Endothelial cell of umbilical vein (primary cell): ENCODE measurements at regions not wholly inside any gene's neighbourhood (a gene's known extent, or its start where the extent isn't known, plus 50 kb on each side); places are given as distances from the start of the nearest gene placed in this dataset.

Source experiments
- BruUV-seq: library from RNA; stranded (reverse); fragments of 400-500 nt; replicated peaks from 2 replicates; lab custom pipeline; 2021; lab: Mats Ljungman, UMichigan
- CTCF ChIA-PET: fragments of 300-600, 350-600 bp; sonication (Branson Sonifier 250); formaldehyde crosslinking; loops from one replicate; lab custom pipeline; 2021; ENCODE audit warnings: antibody characterized with exemption, inconsistent platforms; lab: Charles Lee
- POLR2A ChIA-PET: fragments of 300-600, 350-600 bp; sonication (Branson Sonifier 250); formaldehyde crosslinking; loops from one replicate; lab custom pipeline; 2021; ENCODE audit warnings: antibody characterized with exemption, inconsistent platforms; lab: Charles Lee
- DNase-seq: peaks from one replicate; pipeline ENCODE4 v3.0.0-alpha.2; 2011; ENCODE audit warnings: low read depth, low spot score
- FAIRE-seq: peaks from 2 replicates; lab custom pipeline; 2011; peaks lifted over from hg19 to GRCh38; lab: Jason Lieb, UNC
- H2AFZ ChIP-seq: 2 replicates; pipeline ENCODE4 v1.6.0; 2012; ENCODE audit warnings: low read depth, low read length, control low read depth, inconsistent platforms
- H3K27ac ChIP-seq: 2 replicates; pipeline ENCODE4 v1.5.1; 2011; ENCODE audit warnings: low read depth, mild to moderate bottlenecking, control low read depth, low read length, moderate library complexity; ENCODE audit not compliant: insufficient read depth
- H3K27me3 ChIP-seq, 2 experiments: 2 replicates each; pipeline versions ENCODE4 v1.6.0 to v1.6.1; 2011; ENCODE audit warnings: low read length in 2 of 2, mixed read lengths in 1 of 2; ENCODE audit not compliant: control insufficient read depth in 2 of 2, insufficient read depth in 2 of 2
- H3K36me3 ChIP-seq, 2 experiments: 2 replicates in 1 of 2; 3 replicates in 1 of 2; pipeline ENCODE4 v1.5.1; 2011; ENCODE audit warnings: low read length in 2 of 2, mild to moderate bottlenecking in 1 of 2, moderate library complexity in 1 of 2; ENCODE audit not compliant: control insufficient read depth in 2 of 2, insufficient read depth in 2 of 2; ENCODE audit errors: extremely low read depth in 1 of 2
- H3K4me1 ChIP-seq: 3 replicates; pipeline ENCODE4 v1.5.1; 2011; ENCODE audit warnings: mild to moderate bottlenecking, low read length; ENCODE audit not compliant: control insufficient read depth, insufficient read depth; ENCODE audit errors: extremely low read depth
- H3K4me2 ChIP-seq: 2 replicates; pipeline ENCODE4 v1.6.1; 2011; ENCODE audit warnings: low read length, control low read depth, mixed read lengths; ENCODE audit not compliant: insufficient read depth
- H3K4me3 ChIP-seq, 3 experiments: fragments of 200-600 bp in 1 of 3; sonication (generic), shearing (Covaris generic) in 1 of 3; replicated peaks in 1 of 3; 2 replicates each; pipeline ENCODE4 v1.5.1; 2011 to 2016; ENCODE audit warnings: control low read depth in 3 of 3, low read length in 3 of 3, mild to moderate bottlenecking in 2 of 3, inconsistent platforms in 1 of 3, low read depth in 1 of 3, moderate library complexity in 1 of 3; ENCODE audit not compliant: insufficient read depth in 1 of 3
- H3K79me2 ChIP-seq: 2 replicates; pipeline ENCODE4 v1.6.0; 2012; ENCODE audit warnings: low read length, inconsistent platforms; ENCODE audit not compliant: control insufficient read depth, insufficient read depth
- H3K9ac ChIP-seq: replicated peaks from 2 replicates; pipeline ENCODE3; 2011; ENCODE audit warnings: low read length, control low read depth; ENCODE audit not compliant: insufficient read depth; ENCODE audit errors: extremely low read depth
- H3K9me1 ChIP-seq: replicated peaks from 3 replicates; pipeline ENCODE4 v1.6.0; 2011; ENCODE audit warnings: mild to moderate bottlenecking, low read length; ENCODE audit not compliant: control insufficient read depth, insufficient read depth; ENCODE audit errors: extremely low read depth
- H3K9me3 ChIP-seq: replicated peaks from 2 replicates; pipeline ENCODE4 v1.5.1; 2012; ENCODE audit warnings: low read length, inconsistent platforms; ENCODE audit not compliant: control insufficient read depth, insufficient read depth
- H4K20me1 ChIP-seq: replicated peaks from 2 replicates; pipeline ENCODE3; 2011; ENCODE audit warnings: mild to moderate bottlenecking, low read length; ENCODE audit not compliant: control insufficient read depth, insufficient read depth; ENCODE audit errors: extremely low read depth
- EZH2 ChIP-seq: IDR thresholded peaks from 2 replicates; pipeline ENCODE4 v1.6.1; 2012; ENCODE audit warnings: borderline replicate concordance, low read depth, mild to moderate bottlenecking, moderate library complexity, low read length, inconsistent platforms; ENCODE audit not compliant: severe bottlenecking
- FOS ChIP-seq: IDR thresholded peaks from 2 replicates; pipeline ENCODE4 v1.6.1; 2011; ENCODE audit warnings: mild to moderate bottlenecking, low read length, moderate library complexity, borderline replicate concordance; ENCODE audit not compliant: insufficient read depth
- GATA2 ChIP-seq: IDR thresholded peaks from 2 replicates; pipeline ENCODE4 v1.7.0; 2011; ENCODE audit warnings: low read depth, mild to moderate bottlenecking, moderate library complexity, mixed read lengths, low read length; ENCODE audit not compliant: insufficient read length, insufficient read depth
- JUN ChIP-seq: IDR thresholded peaks from 2 replicates; pipeline ENCODE4 v1.6.1; 2011; ENCODE audit warnings: borderline replicate concordance, low read depth; ENCODE audit not compliant: insufficient read length, insufficient read depth
- MYC ChIP-seq: IDR thresholded peaks from one replicate; pipeline ENCODE4 v1.6.1; 2011; ENCODE audit warnings: mild to moderate bottlenecking, low read depth, low read length
- POLR2A ChIP-seq: IDR thresholded peaks from 2 replicates; pipeline ENCODE4 v1.6.1; 2012; ENCODE audit warnings: low read depth, mild to moderate bottlenecking, control low read depth, low read length
- POLR2AphosphoS5 ChIP-seq: IDR thresholded peaks from 2 replicates; pipeline ENCODE4 v1.6.1; 2012; ENCODE audit warnings: low read depth, mild to moderate bottlenecking, control low read depth, low read length, moderate library complexity; ENCODE audit not compliant: insufficient read depth
- dilution Hi-C: fragments of 300-500 bp; cut with MboI; formaldehyde crosslinking; loops from one replicate; pipeline ENCODE4 v1.15.0; 2019; ENCODE audit warnings: low sequenced_read_pairs; ENCODE audit not compliant: extremely low pct_ligation_motif_present
- intact Hi-C: fragments of 100-400 bp; cut with micrococcal nuclease; formaldehyde crosslinking; loops from one replicate; pipeline ENCODE4 v1.10.0; 2022
- TF ChIP-seq, protein P1 (sequence below): IDR thresholded peaks from 2 replicates; pipeline ENCODE4 v1.6.1; 2011; ENCODE audit not compliant: insufficient read depth, insufficient read length
- TF ChIP-seq, protein P2 (sequence below), 2 donors: IDR thresholded peaks; 1 replicate in 1 of 2; 2 replicates in 1 of 2; pipeline ENCODE4 v1.5.1; 2011; ENCODE audit warnings: low read length in 2 of 2, mild to moderate bottlenecking in 2 of 2, moderate library complexity in 2 of 2, control low read depth in 1 of 2, inconsistent platforms in 1 of 2, low read depth in 1 of 2; ENCODE audit not compliant: insufficient read depth in 1 of 2; ENCODE audit errors: extremely low read depth in 1 of 2

DNA sequence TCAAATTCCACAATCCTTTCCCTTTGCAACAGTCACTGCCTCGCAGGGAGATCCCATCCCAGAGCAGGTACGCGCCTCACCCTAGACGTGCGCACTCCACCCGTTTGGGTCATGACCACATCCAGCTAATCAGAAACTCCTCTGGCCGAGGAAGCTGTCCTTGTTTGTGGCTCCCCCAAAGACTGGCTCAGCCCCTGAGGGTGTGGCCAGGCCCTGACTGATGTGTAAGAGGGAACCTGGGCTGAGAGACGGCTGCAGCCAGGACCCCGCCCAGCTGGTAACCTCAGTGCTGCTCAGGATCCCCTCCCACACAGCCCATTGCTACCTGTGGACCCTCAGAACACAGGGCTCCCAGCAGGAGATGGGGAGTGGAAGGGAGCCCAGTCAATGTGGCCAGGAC is 183.2 kb upstream of the SFSWAP start:
- TF ChIP-seq, protein P1, sequence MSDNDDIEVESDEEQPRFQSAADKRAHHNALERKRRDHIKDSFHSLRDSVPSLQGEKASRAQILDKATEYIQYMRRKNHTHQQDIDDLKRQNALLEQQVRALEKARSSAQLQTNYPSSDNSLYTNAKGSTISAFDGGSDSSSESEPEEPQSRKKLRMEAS, result no peak
- TF ChIP-seq JUN, result no peak
- TF ChIP-seq MYC, result no peak
- no peak for TF ChIP-seq POLR2A
- no peak for TF ChIP-seq EZH2
- TF ChIP-seq GATA2, result no peak
- TF ChIP-seq FOS, result no peak
- TF ChIP-seq POLR2AphosphoS5, result no peak
- intact Hi-C loops, result no loop called here
- no peak overlapping the region for H3K4me3 ChIP-seq
- ChIA-PET CTCF (no interaction called here), POLR2A (no interaction called here)
- no peaks in the 10 kb centered on the region for H3K4me1 ChIP-seq
- no peak overlapping the region for H2AFZ ChIP-seq
- H3K27ac ChIP-seq, result no peak overlapping the region
- H3K9me3 ChIP-seq, result no peaks in the 10 kb centered on the region
- no peak for FAIRE-seq
- no peaks in the 10 kb centered on the region for H3K9me1 ChIP-seq
- no peaks in the 10 kb centered on the region for H3K27me3 ChIP-seq
- no peaks in the 10 kb centered on the region for H3K36me3 ChIP-seq
- H3K4me2 ChIP-seq, result no peak overlapping the region
- H4K20me1 ChIP-seq, result no peaks in the 10 kb centered on the region
- no TSS peak for BruUV-seq
- no peaks in the 10 kb centered on the region for H3K79me2 ChIP-seq
- H3K9ac ChIP-seq, result no peak overlapping the region
- DNase-seq, result no peak
- dilution Hi-C loops, result no loop called here

DNA sequence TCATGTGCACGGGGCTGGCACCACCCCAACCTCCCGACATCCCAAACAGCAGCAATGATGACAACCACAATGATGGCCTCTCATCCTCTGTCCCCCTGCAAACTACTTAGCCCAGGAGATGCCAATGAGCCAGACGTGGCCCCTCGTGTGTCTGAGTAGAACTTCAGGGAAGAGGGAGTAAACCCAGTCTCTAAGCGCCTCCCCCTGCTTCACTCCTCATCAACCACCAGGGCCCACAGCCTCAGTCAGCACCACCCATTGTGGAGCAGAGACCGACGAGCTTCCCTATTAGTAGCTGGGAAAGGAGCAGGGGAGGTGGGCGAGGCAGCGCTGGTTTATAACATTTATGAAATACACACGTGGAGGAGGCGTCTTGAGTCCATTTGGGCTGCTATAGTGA is 182.7 kb upstream of the SFSWAP start:
- no peak overlapping the region for H3K9ac ChIP-seq
- POLR2A ChIA-PET, result no interaction called here
- H3K27ac ChIP-seq, result no peak overlapping the region
- no peak overlapping the region for H3K4me2 ChIP-seq
- FAIRE-seq, result no peak
- TF ChIP-seq JUN (no peak), POLR2AphosphoS5 (no peak), GATA2 (no peak), POLR2A (no peak)
- TF ChIP-seq, protein P2, sequence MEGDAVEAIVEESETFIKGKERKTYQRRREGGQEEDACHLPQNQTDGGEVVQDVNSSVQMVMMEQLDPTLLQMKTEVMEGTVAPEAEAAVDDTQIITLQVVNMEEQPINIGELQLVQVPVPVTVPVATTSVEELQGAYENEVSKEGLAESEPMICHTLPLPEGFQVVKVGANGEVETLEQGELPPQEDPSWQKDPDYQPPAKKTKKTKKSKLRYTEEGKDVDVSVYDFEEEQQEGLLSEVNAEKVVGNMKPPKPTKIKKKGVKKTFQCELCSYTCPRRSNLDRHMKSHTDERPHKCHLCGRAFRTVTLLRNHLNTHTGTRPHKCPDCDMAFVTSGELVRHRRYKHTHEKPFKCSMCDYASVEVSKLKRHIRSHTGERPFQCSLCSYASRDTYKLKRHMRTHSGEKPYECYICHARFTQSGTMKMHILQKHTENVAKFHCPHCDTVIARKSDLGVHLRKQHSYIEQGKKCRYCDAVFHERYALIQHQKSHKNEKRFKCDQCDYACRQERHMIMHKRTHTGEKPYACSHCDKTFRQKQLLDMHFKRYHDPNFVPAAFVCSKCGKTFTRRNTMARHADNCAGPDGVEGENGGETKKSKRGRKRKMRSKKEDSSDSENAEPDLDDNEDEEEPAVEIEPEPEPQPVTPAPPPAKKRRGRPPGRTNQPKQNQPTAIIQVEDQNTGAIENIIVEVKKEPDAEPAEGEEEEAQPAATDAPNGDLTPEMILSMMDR (IDR thresholded peaks at IDR 0.05; ENCODE audit: extremely low read depth in 1 of 2, insufficient read depth in 1 of 2, low read depth in 1 of 2, low read length in 2 of 2), result no peak
- TF ChIP-seq, protein P1, result no peak
- CTCF ChIA-PET, result no interaction called here
- no peaks in the 10 kb centered on the region for H3K9me1 ChIP-seq
- no peak for DNase-seq
- no peaks in the 10 kb centered on the region for H3K79me2 ChIP-seq
- dilution Hi-C loops (no loop called here), intact Hi-C loops (no loop called here)
- H4K20me1 ChIP-seq, result no peaks in the 10 kb centered on the region
- no peak overlapping the region for H3K4me3 ChIP-seq
- BruUV-seq, result no TSS peak
- H3K9me3 ChIP-seq, result no peaks in the 10 kb centered on the region
- H3K27me3 ChIP-seq, result no peaks in the 10 kb centered on the region
- H3K4me1 ChIP-seq, result no peaks in the 10 kb centered on the region
- no peaks in the 10 kb centered on the region for H3K36me3 ChIP-seq
- H2AFZ ChIP-seq, result no peak overlapping the region
